ENCODE measurements at regions not wholly inside any gene's neighbourhood (a gene's known extent, or its start where the extent isn't known, plus 50 kb on each side); places are given as distances from the start of the nearest gene placed in this dataset.
"Not testable (repeated sequence)": the region's sequence is repeated elsewhere in the genome, so short reads cannot be mapped to it uniquely, and the experiment has no call there.

DNA sequence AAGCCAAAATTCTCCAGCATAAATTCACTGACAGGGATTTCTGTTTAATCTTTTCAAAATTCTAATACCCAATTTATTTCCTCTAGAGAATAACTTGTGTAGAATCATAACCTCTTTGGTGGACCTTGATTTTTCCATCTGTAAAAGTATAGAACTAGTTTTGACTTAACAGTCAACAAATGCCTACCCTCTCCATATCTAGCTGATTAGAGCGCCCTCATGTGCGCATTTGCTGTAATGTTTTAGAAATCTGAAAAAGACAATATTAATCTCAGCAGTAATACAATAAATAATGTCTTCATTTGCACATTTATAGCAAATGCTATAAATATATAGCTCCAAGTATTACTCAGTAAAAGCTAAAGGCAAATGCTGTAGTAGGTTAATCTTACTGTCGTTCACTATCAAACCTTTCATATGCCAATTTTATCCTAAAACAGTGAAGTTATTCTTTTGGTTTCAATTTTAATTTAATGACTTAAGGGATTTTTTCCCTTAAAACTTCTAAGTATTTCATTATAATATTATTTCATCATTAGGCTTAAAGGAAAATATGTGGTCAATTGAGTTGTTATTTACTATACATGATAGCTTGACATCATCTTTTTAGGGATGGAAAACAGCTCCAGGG, 153.6 kb upstream of the EFCAB3 start:
- TF ChIP-seq, protein P1, sequence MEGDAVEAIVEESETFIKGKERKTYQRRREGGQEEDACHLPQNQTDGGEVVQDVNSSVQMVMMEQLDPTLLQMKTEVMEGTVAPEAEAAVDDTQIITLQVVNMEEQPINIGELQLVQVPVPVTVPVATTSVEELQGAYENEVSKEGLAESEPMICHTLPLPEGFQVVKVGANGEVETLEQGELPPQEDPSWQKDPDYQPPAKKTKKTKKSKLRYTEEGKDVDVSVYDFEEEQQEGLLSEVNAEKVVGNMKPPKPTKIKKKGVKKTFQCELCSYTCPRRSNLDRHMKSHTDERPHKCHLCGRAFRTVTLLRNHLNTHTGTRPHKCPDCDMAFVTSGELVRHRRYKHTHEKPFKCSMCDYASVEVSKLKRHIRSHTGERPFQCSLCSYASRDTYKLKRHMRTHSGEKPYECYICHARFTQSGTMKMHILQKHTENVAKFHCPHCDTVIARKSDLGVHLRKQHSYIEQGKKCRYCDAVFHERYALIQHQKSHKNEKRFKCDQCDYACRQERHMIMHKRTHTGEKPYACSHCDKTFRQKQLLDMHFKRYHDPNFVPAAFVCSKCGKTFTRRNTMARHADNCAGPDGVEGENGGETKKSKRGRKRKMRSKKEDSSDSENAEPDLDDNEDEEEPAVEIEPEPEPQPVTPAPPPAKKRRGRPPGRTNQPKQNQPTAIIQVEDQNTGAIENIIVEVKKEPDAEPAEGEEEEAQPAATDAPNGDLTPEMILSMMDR (IDR thresholded peaks at IDR 0.05): not testable (repeated sequence)
- TF ChIP-seq POLR2A, EP300 (IDR thresholded peaks at IDR 0.05): not testable (repeated sequence)
